A673 (cell line): ENCODE measurements at regions not wholly inside any gene's neighbourhood (a gene's known extent, or its start where the extent isn't known, plus 50 kb on each side); places are given as distances from the start of the nearest gene placed in this dataset.

Source experiments
- EZH2 ChIP-seq: fragments of 200-600 bp; sonication (generic); IDR thresholded peaks from 2 replicates; pipeline ENCODE4 v1.6.1; 2017; ENCODE audit warnings: borderline replicate concordance, low read depth, mild to moderate bottlenecking, mixed read lengths, antibody characterized with exemption, low read length; ENCODE audit not compliant: poor library complexity, severe bottlenecking
- TF ChIP-seq, protein P1 (sequence below): fragments of 300-800, 200-600 bp; sonication (generic); conservative IDR thresholded peaks from 2 replicates; pipeline ENCODE4 v1.5.1; 2017; ENCODE audit warnings: low read depth, mild to moderate bottlenecking, antibody characterized with exemption, low read length, moderate library complexity, mixed read lengths

DNA sequence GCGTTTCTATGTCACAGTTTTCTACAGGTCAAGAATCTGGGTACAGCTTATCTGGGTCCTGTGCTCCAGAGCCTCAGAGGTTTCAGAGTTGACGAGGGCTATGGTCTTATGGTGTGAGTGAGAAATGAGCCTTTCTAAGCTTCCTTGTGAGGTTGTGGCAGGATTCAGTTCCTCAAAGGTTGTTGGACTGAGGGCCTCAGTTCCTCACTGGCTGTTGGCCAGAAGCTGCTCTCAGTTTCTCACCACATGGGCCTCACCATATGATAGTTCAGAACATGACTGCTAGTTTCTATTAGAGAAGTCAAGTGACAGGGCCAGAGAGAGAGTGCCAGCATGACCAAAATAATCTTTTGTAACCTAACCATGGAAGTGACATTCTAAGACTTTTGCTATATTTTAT is 96.1 kb downstream of the NUS1 start:
- TF ChIP-seq, protein P1, sequence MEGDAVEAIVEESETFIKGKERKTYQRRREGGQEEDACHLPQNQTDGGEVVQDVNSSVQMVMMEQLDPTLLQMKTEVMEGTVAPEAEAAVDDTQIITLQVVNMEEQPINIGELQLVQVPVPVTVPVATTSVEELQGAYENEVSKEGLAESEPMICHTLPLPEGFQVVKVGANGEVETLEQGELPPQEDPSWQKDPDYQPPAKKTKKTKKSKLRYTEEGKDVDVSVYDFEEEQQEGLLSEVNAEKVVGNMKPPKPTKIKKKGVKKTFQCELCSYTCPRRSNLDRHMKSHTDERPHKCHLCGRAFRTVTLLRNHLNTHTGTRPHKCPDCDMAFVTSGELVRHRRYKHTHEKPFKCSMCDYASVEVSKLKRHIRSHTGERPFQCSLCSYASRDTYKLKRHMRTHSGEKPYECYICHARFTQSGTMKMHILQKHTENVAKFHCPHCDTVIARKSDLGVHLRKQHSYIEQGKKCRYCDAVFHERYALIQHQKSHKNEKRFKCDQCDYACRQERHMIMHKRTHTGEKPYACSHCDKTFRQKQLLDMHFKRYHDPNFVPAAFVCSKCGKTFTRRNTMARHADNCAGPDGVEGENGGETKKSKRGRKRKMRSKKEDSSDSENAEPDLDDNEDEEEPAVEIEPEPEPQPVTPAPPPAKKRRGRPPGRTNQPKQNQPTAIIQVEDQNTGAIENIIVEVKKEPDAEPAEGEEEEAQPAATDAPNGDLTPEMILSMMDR = no peak
- no peak for TF ChIP-seq EZH2
